ENCODE measurements at regions not wholly inside any gene's neighbourhood (a gene's known extent, or its start where the extent isn't known, plus 50 kb on each side); places are given as distances from the start of the nearest gene placed in this dataset.

DNA sequence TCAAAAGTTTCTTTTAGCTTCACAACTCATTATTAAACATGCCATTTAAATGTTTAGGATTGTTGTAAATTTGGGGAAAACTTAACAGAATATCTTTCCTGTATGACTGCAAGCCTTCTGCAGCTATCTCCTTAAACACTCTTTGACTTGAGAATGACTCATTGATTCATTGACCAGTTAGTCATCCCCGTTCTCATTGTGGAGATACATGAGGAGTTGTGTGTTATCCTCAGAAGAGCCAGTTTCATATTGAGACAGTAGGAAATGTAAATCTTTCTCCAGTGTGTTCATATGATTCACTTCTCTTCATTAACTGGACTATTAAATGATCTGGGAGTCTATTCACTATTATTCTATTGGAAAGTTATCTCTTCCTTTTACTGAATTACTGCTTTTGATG is 83.0 kb downstream of the CRYGS start:
- TF ChIP-seq, protein P1, sequence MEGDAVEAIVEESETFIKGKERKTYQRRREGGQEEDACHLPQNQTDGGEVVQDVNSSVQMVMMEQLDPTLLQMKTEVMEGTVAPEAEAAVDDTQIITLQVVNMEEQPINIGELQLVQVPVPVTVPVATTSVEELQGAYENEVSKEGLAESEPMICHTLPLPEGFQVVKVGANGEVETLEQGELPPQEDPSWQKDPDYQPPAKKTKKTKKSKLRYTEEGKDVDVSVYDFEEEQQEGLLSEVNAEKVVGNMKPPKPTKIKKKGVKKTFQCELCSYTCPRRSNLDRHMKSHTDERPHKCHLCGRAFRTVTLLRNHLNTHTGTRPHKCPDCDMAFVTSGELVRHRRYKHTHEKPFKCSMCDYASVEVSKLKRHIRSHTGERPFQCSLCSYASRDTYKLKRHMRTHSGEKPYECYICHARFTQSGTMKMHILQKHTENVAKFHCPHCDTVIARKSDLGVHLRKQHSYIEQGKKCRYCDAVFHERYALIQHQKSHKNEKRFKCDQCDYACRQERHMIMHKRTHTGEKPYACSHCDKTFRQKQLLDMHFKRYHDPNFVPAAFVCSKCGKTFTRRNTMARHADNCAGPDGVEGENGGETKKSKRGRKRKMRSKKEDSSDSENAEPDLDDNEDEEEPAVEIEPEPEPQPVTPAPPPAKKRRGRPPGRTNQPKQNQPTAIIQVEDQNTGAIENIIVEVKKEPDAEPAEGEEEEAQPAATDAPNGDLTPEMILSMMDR (IDR thresholded peaks at IDR 0.05): no peak
- H3K4me3 ChIP-seq: no peak overlapping the region
- H3K9me3 ChIP-seq: no peaks in the 10 kb centered on the region
- intact Hi-C loops (cut with DNase I; ENCODE audit: low total_unique reads): no loop called here
- DNase-seq: no peak
- H3K36me3 ChIP-seq: no peaks in the 10 kb centered on the region
- H3K27me3 ChIP-seq: no peaks in the 10 kb centered on the region
- peaks cover 0 to 18% (median 5%) of the 10 kb centered on the region in 4 donors for H3K4me1 ChIP-seq
- H3K27ac ChIP-seq: no peak overlapping the region

DNA sequence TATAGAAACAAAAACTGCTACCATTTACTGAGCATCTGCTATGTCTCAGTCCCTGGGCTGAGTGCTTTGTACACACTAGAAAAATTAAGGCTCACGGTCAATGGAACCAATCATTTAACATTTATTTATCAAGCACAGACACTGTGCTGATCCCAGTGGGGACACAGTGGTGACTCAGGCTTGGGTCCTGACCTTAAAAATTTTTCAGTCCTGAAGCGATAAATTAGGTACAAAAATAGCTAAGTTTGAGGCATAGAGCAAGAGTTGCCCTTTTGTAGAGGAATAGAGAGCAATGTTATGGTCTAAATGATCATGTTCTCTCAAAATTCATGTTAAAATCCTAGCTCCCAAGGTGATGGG is 85.1 kb downstream of the CRYGS start:
- no peaks in the 10 kb centered on the region for H3K27me3 ChIP-seq
- peak overlapping the region in 1 of 2 donors; percentile 20 for H3K27ac ChIP-seq
- H3K9me3 ChIP-seq: no peaks in the 10 kb centered on the region
- DNase-seq: no peak
- intact Hi-C loops (cut with DNase I; ENCODE audit: low total_unique reads): no loop called here
- H3K4me1 ChIP-seq: peaks cover 0 to 18% (median 5%) of the 10 kb centered on the region in 4 donors
- no peak overlapping the region for H3K4me3 ChIP-seq
- H3K36me3 ChIP-seq: no peaks in the 10 kb centered on the region
- TF ChIP-seq, protein P1 (IDR thresholded peaks at IDR 0.05): no peak

DNA sequence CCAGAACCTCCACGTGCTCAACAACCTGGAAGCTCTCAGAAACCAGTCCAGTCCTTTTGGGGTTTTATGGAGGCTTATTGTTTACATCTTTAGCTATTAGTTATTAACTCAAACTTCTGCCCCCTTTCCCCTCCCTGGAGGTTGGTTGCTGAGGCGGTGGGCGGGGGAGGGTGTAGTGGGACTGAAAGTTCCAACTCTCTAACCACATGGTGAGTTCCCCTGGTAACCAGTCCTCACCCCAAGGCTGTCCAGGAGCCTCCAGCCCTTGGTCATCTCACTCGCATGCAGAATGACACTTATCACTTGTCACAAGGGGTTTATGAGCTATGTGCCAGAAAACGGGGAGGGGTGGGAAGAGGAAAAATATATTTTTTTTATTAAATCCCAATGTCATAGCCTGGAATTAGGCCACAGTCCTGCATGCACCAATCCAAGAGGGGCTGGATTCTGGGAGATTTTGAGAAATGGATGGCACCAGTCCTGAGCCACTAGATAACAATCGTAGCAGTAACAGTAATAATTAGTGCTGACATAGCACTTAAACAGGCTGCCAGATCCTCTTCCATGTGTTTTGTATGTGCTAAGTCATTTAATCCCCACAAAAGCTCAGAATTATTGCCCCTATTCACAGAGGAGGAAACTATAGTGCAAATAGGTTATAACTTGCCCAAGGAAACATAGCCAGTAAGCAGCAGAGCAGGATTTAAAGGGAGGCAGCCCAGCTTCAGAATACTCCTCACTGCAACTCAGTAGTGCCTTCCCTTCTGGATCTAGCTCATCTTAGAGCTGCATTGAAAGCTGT is 85.7 kb downstream of the CRYGS start:
- Histone ChIP-seq H3K27me3 (no peaks in the 10 kb centered on the region), H3K36me3 (no peaks in the 10 kb centered on the region), H3K27ac (peak overlapping the region in 1 of 2 donors; percentile 20), H3K9me3 (no peaks in the 10 kb centered on the region), H3K4me3 (no peak overlapping the region), H3K4me1 (peaks cover 0 to 18% (median 5%) of the 10 kb centered on the region in 4 donors)
- no peak for DNase-seq
- intact Hi-C loops (cut with DNase I; ENCODE audit: low total_unique reads): no loop called here
- TF ChIP-seq, protein P1 (IDR thresholded peaks at IDR 0.05): no peak

DNA sequence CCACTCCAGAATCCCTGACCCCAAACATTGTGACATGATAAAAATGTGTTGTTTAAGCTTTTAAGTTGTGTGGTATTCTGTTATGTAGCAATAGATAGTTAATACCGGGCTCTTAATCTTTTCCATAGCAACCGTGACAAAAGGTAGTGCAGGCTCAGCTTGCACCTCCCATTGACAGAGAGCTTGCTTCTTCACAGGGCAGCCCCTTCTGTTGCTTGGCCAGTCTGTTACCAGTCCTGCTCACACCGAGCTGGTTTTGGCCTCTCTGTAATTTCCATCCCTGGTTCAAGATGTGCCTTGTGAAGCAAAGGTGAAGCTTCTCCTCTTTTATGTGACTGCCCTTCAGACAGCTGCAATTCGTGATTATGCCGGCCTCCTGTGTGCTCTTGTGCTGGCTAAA is 86.9 kb downstream of the CRYGS start:
- intact Hi-C loops (cut with DNase I; ENCODE audit: low total_unique reads): no loop called here
- H3K4me1 ChIP-seq: peaks cover 0 to 18% (median 5%) of the 10 kb centered on the region in 4 donors
- TF ChIP-seq, protein P1 (IDR thresholded peaks at IDR 0.05): no peak
- no peak overlapping the region for H3K27ac ChIP-seq
- no peak overlapping the region for H3K4me3 ChIP-seq
- H3K27me3 ChIP-seq: no peaks in the 10 kb centered on the region
- H3K36me3 ChIP-seq: no peaks in the 10 kb centered on the region
- no peaks in the 10 kb centered on the region for H3K9me3 ChIP-seq
- DNase-seq: no peak

DNA sequence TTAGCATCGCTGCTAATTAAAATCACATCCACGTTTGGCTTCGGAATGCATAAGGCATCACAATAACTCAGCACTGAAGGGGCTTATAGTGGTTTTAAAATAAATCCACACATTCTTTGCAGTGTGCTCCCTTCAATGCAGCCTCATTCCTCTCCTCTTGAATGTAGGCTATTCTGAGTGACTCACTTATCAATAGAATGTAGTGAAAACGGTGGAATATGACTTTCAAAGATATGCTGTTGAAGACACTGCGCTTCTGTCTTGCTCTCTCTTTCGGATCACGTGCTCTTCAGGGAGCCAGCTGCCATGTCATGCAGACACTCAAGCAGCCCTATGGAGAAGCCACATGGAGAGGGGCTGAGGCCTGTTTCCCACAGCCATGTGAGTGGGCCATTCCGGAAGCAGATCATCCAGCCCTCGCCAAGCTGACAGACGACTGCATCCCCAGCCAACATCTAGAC is 87.4 kb downstream of the CRYGS start:
- Histone ChIP-seq H3K36me3 (no peaks in the 10 kb centered on the region), H3K27ac (no peak overlapping the region), H3K4me3 (no peak overlapping the region), H3K4me1 (peaks cover 0 to 18% (median 5%) of the 10 kb centered on the region in 4 donors), H3K27me3 (no peaks in the 10 kb centered on the region), H3K9me3 (no peaks in the 10 kb centered on the region)
- intact Hi-C loops (cut with DNase I; ENCODE audit: low total_unique reads): no loop called here
- TF ChIP-seq, protein P1 (IDR thresholded peaks at IDR 0.05): no peak
- no peak for DNase-seq
